Panc1 (cell line): ENCODE measurements at regions not wholly inside any gene's neighbourhood (a gene's known extent, or its start where the extent isn't known, plus 50 kb on each side); places are given as distances from the start of the nearest gene placed in this dataset.

Experiments
- POLR2AphosphoS5 ChIP-seq: IDR thresholded peaks from 2 replicates; pipeline ENCODE4 v1.6.1; 2012; ENCODE audit warnings: mild to moderate bottlenecking, low read depth, low read length, moderate library complexity
- SIN3A ChIP-seq: IDR thresholded peaks from 2 replicates; pipeline ENCODE4 v1.6.1; 2012; ENCODE audit warnings: low read depth, mild to moderate bottlenecking, low read length, moderate library complexity, borderline replicate concordance; ENCODE audit not compliant: insufficient read depth
- TF ChIP-seq, protein P1 (sequence below): fragments of 450-650 bp; IDR thresholded peaks from 2 replicates; pipeline ENCODE4 v1.5.1; 2017; ENCODE audit warnings: mild to moderate bottlenecking
- TF ChIP-seq, protein P2 (sequence below), 2 experiments: IDR thresholded peaks; 2 replicates each; pipeline ENCODE4 v1.6.1; 2011 to 2012; ENCODE audit warnings: low read depth in 2 of 2, control low read depth in 1 of 2, low read length in 1 of 2, mild to moderate bottlenecking in 1 of 2, moderate library complexity in 1 of 2; ENCODE audit not compliant: insufficient read depth in 1 of 2

GRCh38 chr1:5664081-5664768 lies 328.0 kb downstream of the NPHP4 start:
- TF ChIP-seq, protein P1, sequence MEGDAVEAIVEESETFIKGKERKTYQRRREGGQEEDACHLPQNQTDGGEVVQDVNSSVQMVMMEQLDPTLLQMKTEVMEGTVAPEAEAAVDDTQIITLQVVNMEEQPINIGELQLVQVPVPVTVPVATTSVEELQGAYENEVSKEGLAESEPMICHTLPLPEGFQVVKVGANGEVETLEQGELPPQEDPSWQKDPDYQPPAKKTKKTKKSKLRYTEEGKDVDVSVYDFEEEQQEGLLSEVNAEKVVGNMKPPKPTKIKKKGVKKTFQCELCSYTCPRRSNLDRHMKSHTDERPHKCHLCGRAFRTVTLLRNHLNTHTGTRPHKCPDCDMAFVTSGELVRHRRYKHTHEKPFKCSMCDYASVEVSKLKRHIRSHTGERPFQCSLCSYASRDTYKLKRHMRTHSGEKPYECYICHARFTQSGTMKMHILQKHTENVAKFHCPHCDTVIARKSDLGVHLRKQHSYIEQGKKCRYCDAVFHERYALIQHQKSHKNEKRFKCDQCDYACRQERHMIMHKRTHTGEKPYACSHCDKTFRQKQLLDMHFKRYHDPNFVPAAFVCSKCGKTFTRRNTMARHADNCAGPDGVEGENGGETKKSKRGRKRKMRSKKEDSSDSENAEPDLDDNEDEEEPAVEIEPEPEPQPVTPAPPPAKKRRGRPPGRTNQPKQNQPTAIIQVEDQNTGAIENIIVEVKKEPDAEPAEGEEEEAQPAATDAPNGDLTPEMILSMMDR: no peak
- no peak for TF ChIP-seq POLR2AphosphoS5
- TF ChIP-seq, protein P2, sequence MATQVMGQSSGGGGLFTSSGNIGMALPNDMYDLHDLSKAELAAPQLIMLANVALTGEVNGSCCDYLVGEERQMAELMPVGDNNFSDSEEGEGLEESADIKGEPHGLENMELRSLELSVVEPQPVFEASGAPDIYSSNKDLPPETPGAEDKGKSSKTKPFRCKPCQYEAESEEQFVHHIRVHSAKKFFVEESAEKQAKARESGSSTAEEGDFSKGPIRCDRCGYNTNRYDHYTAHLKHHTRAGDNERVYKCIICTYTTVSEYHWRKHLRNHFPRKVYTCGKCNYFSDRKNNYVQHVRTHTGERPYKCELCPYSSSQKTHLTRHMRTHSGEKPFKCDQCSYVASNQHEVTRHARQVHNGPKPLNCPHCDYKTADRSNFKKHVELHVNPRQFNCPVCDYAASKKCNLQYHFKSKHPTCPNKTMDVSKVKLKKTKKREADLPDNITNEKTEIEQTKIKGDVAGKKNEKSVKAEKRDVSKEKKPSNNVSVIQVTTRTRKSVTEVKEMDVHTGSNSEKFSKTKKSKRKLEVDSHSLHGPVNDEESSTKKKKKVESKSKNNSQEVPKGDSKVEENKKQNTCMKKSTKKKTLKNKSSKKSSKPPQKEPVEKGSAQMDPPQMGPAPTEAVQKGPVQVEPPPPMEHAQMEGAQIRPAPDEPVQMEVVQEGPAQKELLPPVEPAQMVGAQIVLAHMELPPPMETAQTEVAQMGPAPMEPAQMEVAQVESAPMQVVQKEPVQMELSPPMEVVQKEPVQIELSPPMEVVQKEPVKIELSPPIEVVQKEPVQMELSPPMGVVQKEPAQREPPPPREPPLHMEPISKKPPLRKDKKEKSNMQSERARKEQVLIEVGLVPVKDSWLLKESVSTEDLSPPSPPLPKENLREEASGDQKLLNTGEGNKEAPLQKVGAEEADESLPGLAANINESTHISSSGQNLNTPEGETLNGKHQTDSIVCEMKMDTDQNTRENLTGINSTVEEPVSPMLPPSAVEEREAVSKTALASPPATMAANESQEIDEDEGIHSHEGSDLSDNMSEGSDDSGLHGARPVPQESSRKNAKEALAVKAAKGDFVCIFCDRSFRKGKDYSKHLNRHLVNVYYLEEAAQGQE (IDR thresholded peaks at IDR 0.05; ENCODE audit: insufficient read depth in 1 of 2, low read depth in 2 of 2, low read length in 1 of 2): no peak
- no peak for TF ChIP-seq SIN3A
